Fibroblast of lung (primary cell): ENCODE measurements at regions not wholly inside any gene's neighbourhood (a gene's known extent, or its start where the extent isn't known, plus 50 kb on each side); places are given as distances from the start of the nearest gene placed in this dataset.
A peak's percentile ranks its signal among the peaks of the same experiment; 100 is the strongest.

Source experiments
- DNase-seq, 2 donors: peaks; one replicate each; pipeline versions ENCODE4 v3.0.0 to v3.0.0-alpha.2; 2010; ENCODE audit warnings: low read depth in 2 of 2
- H2AFZ ChIP-seq: 2 replicates; pipeline ENCODE4 v1.5.1; 2012; ENCODE audit warnings: low read length, control low read depth, inconsistent platforms
- H3K27ac ChIP-seq: 2 replicates; pipeline ENCODE4 v1.5.1; 2011; ENCODE audit warnings: low read length, control low read depth; ENCODE audit not compliant: insufficient read depth
- H3K27me3 ChIP-seq: 2 replicates; pipeline ENCODE4 v1.5.1; 2011; ENCODE audit warnings: mild to moderate bottlenecking, low read length; ENCODE audit not compliant: control insufficient read depth, insufficient read depth
- H3K36me3 ChIP-seq: 2 replicates; pipeline ENCODE4 v1.5.1; 2011; ENCODE audit warnings: low read length; ENCODE audit not compliant: control insufficient read depth, insufficient read depth
- H3K4me1 ChIP-seq: 2 replicates; pipeline ENCODE4 v1.5.1; 2011; ENCODE audit warnings: low read length; ENCODE audit not compliant: control insufficient read depth, insufficient read depth; ENCODE audit errors: extremely low read depth
- H3K4me2 ChIP-seq: 2 replicates; pipeline ENCODE4 v1.5.1; 2011; ENCODE audit warnings: low read length, control low read depth; ENCODE audit not compliant: insufficient read depth; ENCODE audit errors: extremely low read depth
- H3K4me3 ChIP-seq, 4 experiments: fragments of 200-600 bp in 1 of 4; sonication (generic) in 1 of 4; replicated peaks in 1 of 4; 2 replicates each; pipeline ENCODE4 v1.5.1; 2011 to 2016; ENCODE audit warnings: low read length in 4 of 4, low read depth in 3 of 4, mild to moderate bottlenecking in 3 of 4, control low read depth in 2 of 4, inconsistent platforms in 1 of 4, mixed read lengths in 1 of 4; ENCODE audit not compliant: insufficient read depth in 1 of 4; ENCODE audit errors: control extremely low read depth in 1 of 4
- H3K79me2 ChIP-seq: 2 replicates; pipeline ENCODE4 v1.5.1; 2012; ENCODE audit warnings: mild to moderate bottlenecking, low read length, inconsistent platforms; ENCODE audit not compliant: control insufficient read depth, insufficient read depth
- H3K9ac ChIP-seq: 2 replicates; pipeline ENCODE4 v1.5.1; 2011; ENCODE audit warnings: mild to moderate bottlenecking, low read length, control low read depth; ENCODE audit not compliant: insufficient read depth
- H3K9me3 ChIP-seq: 2 replicates; pipeline ENCODE4 v1.5.1; 2012; ENCODE audit warnings: low read depth, low read length; ENCODE audit not compliant: control insufficient read depth, insufficient read depth
- H4K20me1 ChIP-seq: 2 replicates; pipeline ENCODE4 v1.5.1; 2011; ENCODE audit warnings: low read length; ENCODE audit not compliant: control insufficient read depth, insufficient read depth; ENCODE audit errors: extremely low read depth
- EZH2 ChIP-seq: IDR thresholded peaks from 2 replicates; pipeline ENCODE4 v1.5.1; 2012; ENCODE audit warnings: low read length, control low read depth, mild to moderate bottlenecking; ENCODE audit errors: missing control alignments
- TF ChIP-seq, protein P1 (sequence below), 2 donors: IDR thresholded peaks in 1 of 2; conservative IDR thresholded peaks in 1 of 2; 1 replicate in 1 of 2; 2 replicates in 1 of 2; pipeline ENCODE4 v1.5.1; 2011 to 2012; ENCODE audit warnings: low read length in 2 of 2, control low read depth in 1 of 2, inconsistent platforms in 1 of 2, low read depth in 1 of 2, mild to moderate bottlenecking in 1 of 2

DNA sequence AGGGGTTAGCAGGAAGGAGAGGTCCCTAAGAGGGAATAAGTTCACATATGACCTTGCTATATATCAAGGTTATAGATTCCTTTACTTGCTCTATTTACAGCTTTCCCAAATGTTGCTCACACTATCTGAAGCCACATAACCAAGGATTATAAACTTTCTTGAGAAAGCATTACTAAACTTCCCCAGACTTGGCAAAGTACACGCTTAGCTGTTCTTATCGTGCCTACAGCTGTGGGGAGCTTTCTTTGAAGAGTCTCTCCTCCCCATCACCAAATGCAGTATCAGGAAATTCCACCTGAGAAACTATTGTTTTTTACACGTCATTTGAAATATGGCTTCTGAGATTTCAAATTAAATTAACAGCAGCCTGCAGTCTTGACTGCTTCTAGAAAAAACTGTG, 284.5 kb downstream of the CHL1 start:
- H3K9ac ChIP-seq = no peak overlapping the region
- DNase-seq = no peak
- no peaks in the 10 kb centered on the region for H3K4me1 ChIP-seq
- H3K27ac ChIP-seq = no peak overlapping the region
- no peak overlapping the region for H2AFZ ChIP-seq
- H4K20me1 ChIP-seq = no peaks in the 10 kb centered on the region
- no peaks in the 10 kb centered on the region for H3K27me3 ChIP-seq
- no peak overlapping the region for H3K4me3 ChIP-seq
- H3K9me3 ChIP-seq = no peaks in the 10 kb centered on the region
- TF ChIP-seq, protein P1, sequence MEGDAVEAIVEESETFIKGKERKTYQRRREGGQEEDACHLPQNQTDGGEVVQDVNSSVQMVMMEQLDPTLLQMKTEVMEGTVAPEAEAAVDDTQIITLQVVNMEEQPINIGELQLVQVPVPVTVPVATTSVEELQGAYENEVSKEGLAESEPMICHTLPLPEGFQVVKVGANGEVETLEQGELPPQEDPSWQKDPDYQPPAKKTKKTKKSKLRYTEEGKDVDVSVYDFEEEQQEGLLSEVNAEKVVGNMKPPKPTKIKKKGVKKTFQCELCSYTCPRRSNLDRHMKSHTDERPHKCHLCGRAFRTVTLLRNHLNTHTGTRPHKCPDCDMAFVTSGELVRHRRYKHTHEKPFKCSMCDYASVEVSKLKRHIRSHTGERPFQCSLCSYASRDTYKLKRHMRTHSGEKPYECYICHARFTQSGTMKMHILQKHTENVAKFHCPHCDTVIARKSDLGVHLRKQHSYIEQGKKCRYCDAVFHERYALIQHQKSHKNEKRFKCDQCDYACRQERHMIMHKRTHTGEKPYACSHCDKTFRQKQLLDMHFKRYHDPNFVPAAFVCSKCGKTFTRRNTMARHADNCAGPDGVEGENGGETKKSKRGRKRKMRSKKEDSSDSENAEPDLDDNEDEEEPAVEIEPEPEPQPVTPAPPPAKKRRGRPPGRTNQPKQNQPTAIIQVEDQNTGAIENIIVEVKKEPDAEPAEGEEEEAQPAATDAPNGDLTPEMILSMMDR (conservative IDR thresholded peaks at IDR 0.05 in 1 of 2, IDR thresholded peaks at IDR 0.05 in 1 of 2; ENCODE audit: low read depth in 1 of 2, low read length in 2 of 2) = no peak
- TF ChIP-seq EZH2 = no peak
- no peaks in the 10 kb centered on the region for H3K79me2 ChIP-seq
- no peak overlapping the region for H3K4me2 ChIP-seq
- no peaks in the 10 kb centered on the region for H3K36me3 ChIP-seq

- peak in 1 of 2 donors; percentile 3 for DNase-seq
These were observed 285.1 kb downstream of the CHL1 start for GRCh38 chr3:481680-482079.

DNA sequence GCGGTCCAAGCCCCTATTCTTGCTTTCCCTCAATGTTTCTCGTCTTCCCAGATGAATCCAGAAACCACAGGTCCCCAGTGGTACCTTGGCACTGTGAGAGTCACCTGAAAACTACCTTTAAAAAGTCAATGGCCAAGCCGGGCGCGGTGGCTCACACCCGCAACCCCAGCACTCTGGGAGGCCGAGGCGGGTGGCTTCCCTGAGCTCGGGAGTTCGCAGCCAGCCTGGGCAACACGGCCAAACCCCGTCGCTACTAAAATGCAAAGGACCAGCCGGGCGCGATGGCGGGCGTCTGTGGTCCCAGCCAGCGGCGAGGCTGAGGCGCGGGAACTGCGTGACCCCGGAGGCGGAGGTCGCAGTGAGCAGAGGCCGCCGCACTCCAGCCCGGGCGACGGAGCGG, 285.9 kb downstream of the CHL1 start:
- TF ChIP-seq EZH2 = no peak
- TF ChIP-seq, protein P1 (conservative IDR thresholded peaks at IDR 0.05 in 1 of 2, IDR thresholded peaks at IDR 0.05 in 1 of 2; ENCODE audit: low read depth in 1 of 2, low read length in 2 of 2) = no peak
- no peaks in the 10 kb centered on the region for H4K20me1 ChIP-seq
- no peak overlapping the region for H2AFZ ChIP-seq
- H3K79me2 ChIP-seq = no peaks in the 10 kb centered on the region
- H3K4me1 ChIP-seq = no peaks in the 10 kb centered on the region
- no peak for DNase-seq
- H3K4me3 ChIP-seq = no peak overlapping the region
- no peaks in the 10 kb centered on the region for H3K36me3 ChIP-seq
- H3K27me3 ChIP-seq = no peaks in the 10 kb centered on the region
- H3K27ac ChIP-seq = no peak overlapping the region
- H3K9me3 ChIP-seq = no peaks in the 10 kb centered on the region
- H3K9ac ChIP-seq = no peak overlapping the region
- H3K4me2 ChIP-seq = no peak overlapping the region

More at GRCh38 chr3:481680-482079, 285.1 kb downstream of the CHL1 start:
- Histone ChIP-seq H3K4me2 (no peak overlapping the region), H4K20me1 (no peaks in the 10 kb centered on the region), H3K27me3 (no peaks in the 10 kb centered on the region), H3K9ac (no peak overlapping the region), H2AFZ (no peak overlapping the region), H3K79me2 (no peaks in the 10 kb centered on the region), H3K4me3 (no peak overlapping the region), H3K36me3 (no peaks in the 10 kb centered on the region), H3K27ac (no peak overlapping the region), H3K4me1 (no peaks in the 10 kb centered on the region), H3K9me3 (no peaks in the 10 kb centered on the region)
- no peak for TF ChIP-seq EZH2
- TF ChIP-seq, protein P1 (conservative IDR thresholded peaks at IDR 0.05 in 1 of 2, IDR thresholded peaks at IDR 0.05 in 1 of 2; ENCODE audit: low read depth in 1 of 2, low read length in 2 of 2) = peak; percentile 13 to 38
